Ishikawa (cell line): ENCODE measurements at regions not wholly inside any gene's neighbourhood (a gene's known extent, or its start where the extent isn't known, plus 50 kb on each side); places are given as distances from the start of the nearest gene placed in this dataset.

Source experiments
- CEBPB ChIP-seq: IDR thresholded peaks from 2 replicates; pipeline ENCODE4 v1.6.1; 2012
- CREB1 ChIP-seq: IDR thresholded peaks from 2 replicates; pipeline ENCODE4 v1.6.1; 2012; ENCODE audit warnings: low read depth
- EGR1 ChIP-seq: IDR thresholded peaks from 2 replicates; pipeline ENCODE4 v1.6.1; 2012
- EP300 ChIP-seq: IDR thresholded peaks from 2 replicates; pipeline ENCODE4 v1.6.1; 2012; ENCODE audit warnings: borderline replicate concordance
- FOXM1 ChIP-seq: IDR thresholded peaks from 2 replicates; pipeline ENCODE4 v1.6.1; 2012; ENCODE audit warnings: low read depth, borderline replicate concordance
- NFIC ChIP-seq: IDR thresholded peaks from 2 replicates; pipeline ENCODE4 v1.6.1; 2012
- RAD21 ChIP-seq: IDR thresholded peaks from 2 replicates; pipeline ENCODE4 v1.6.1; 2012; ENCODE audit warnings: low read depth
- TAF1 ChIP-seq: IDR thresholded peaks from 2 replicates; pipeline ENCODE4 v1.6.1; 2012; ENCODE audit warnings: low read depth, mild to moderate bottlenecking
- TCF12 ChIP-seq: IDR thresholded peaks from 2 replicates; pipeline ENCODE4 v1.6.1; 2012; ENCODE audit warnings: low read depth
- TEAD4 ChIP-seq: IDR thresholded peaks from 2 replicates; pipeline ENCODE4 v1.6.1; 2012
- YY1 ChIP-seq: IDR thresholded peaks from 2 replicates; pipeline ENCODE4 v1.6.1; 2012; ENCODE audit warnings: low read depth
- ZBTB7A ChIP-seq: IDR thresholded peaks from 2 replicates; pipeline ENCODE4 v1.6.1; 2012; ENCODE audit warnings: low read depth
- TF ChIP-seq, protein P1 (sequence below): IDR thresholded peaks from 2 replicates; pipeline ENCODE4 v1.6.1; 2012
- TF ChIP-seq, protein P2 (sequence below): IDR thresholded peaks from 2 replicates; pipeline ENCODE4 v1.6.1; 2012; ENCODE audit warnings: low read depth, mild to moderate bottlenecking
- TF ChIP-seq, protein P3 (sequence below): IDR thresholded peaks from 2 replicates; pipeline ENCODE4 v1.6.1; 2012

DNA sequence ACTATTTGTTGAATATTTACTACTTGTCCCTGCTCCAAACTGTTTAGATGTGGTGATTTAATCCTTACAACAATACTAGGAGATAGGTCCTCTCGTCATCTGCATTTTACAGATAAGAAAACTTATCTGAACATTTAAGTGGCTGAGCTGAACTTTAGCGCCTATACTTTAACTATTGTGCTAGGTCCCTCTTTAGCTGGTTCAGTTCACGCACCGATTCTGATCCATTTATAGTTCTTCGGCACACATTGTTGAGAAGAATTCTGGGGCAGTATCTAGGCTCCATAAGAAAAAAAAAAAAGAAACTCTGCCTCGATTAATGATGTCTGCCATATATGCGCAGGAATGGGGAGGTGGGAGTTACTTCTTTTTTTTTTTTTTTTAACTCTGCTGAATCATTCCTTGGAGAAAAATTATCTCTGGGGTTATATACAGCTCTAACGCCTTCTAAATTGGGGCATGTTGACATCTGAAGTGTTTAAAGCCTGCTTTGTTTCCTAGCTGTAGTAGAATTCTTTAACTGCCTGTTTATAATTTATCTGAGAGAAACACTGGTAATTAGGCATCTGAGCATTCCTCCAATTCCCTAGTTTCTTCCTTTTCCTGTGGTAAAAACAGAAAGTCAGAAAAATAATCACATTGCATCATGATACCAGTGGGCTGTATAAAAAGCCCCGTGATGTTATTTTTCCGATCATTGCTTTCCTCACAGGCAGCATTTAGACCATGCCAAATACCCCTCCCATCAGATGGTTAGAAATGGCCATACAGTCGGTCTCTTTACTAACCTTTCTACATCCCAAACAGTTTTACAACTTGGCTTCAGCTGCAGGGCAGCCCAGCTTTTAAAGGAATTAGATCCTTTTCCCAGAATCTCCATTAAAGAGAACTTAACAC is 98.5 kb upstream of the KDM7A start:
- TF ChIP-seq EGR1 (no peak), TEAD4 (no peak), NFIC (no peak), TAF1 (no peak), RAD21 (no peak), TCF12 (no peak), CEBPB (no peak), ZBTB7A (no peak), EP300 (no peak), CREB1 (no peak), FOXM1 (no peak), YY1 (no peak)
- TF ChIP-seq, protein P1, sequence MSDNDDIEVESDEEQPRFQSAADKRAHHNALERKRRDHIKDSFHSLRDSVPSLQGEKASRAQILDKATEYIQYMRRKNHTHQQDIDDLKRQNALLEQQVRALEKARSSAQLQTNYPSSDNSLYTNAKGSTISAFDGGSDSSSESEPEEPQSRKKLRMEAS = no peak
- TF ChIP-seq, protein P2, sequence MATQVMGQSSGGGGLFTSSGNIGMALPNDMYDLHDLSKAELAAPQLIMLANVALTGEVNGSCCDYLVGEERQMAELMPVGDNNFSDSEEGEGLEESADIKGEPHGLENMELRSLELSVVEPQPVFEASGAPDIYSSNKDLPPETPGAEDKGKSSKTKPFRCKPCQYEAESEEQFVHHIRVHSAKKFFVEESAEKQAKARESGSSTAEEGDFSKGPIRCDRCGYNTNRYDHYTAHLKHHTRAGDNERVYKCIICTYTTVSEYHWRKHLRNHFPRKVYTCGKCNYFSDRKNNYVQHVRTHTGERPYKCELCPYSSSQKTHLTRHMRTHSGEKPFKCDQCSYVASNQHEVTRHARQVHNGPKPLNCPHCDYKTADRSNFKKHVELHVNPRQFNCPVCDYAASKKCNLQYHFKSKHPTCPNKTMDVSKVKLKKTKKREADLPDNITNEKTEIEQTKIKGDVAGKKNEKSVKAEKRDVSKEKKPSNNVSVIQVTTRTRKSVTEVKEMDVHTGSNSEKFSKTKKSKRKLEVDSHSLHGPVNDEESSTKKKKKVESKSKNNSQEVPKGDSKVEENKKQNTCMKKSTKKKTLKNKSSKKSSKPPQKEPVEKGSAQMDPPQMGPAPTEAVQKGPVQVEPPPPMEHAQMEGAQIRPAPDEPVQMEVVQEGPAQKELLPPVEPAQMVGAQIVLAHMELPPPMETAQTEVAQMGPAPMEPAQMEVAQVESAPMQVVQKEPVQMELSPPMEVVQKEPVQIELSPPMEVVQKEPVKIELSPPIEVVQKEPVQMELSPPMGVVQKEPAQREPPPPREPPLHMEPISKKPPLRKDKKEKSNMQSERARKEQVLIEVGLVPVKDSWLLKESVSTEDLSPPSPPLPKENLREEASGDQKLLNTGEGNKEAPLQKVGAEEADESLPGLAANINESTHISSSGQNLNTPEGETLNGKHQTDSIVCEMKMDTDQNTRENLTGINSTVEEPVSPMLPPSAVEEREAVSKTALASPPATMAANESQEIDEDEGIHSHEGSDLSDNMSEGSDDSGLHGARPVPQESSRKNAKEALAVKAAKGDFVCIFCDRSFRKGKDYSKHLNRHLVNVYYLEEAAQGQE = no peak
- TF ChIP-seq, protein P3, sequence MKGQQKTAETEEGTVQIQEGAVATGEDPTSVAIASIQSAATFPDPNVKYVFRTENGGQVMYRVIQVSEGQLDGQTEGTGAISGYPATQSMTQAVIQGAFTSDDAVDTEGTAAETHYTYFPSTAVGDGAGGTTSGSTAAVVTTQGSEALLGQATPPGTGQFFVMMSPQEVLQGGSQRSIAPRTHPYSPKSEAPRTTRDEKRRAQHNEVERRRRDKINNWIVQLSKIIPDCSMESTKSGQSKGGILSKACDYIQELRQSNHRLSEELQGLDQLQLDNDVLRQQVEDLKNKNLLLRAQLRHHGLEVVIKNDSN = no peak

- TF ChIP-seq, protein P2 = no peak
- no peak for TF ChIP-seq EP300
- TF ChIP-seq, protein P1 = no peak
- no peak for TF ChIP-seq EGR1
- TF ChIP-seq CREB1 = no peak
- TF ChIP-seq YY1 = no peak
- no peak for TF ChIP-seq ZBTB7A
- no peak for TF ChIP-seq TEAD4
Observed at GRCh38 chr7:140273417-140273816, 96.6 kb upstream of the KDM7A start.

- TF ChIP-seq TEAD4 (no peak), NFIC (no peak), CEBPB (no peak), CREB1 (no peak), TAF1 (no peak), RAD21 (no peak), ZBTB7A (no peak), FOXM1 (no peak), YY1 (no peak), EGR1 (no peak), EP300 (no peak), TCF12 (no peak)
- TF ChIP-seq, protein P1 = no peak
- TF ChIP-seq, protein P3 = no peak
Observed at GRCh38 chr7:140269004-140269638, 92.3 kb upstream of the KDM7A start.

DNA sequence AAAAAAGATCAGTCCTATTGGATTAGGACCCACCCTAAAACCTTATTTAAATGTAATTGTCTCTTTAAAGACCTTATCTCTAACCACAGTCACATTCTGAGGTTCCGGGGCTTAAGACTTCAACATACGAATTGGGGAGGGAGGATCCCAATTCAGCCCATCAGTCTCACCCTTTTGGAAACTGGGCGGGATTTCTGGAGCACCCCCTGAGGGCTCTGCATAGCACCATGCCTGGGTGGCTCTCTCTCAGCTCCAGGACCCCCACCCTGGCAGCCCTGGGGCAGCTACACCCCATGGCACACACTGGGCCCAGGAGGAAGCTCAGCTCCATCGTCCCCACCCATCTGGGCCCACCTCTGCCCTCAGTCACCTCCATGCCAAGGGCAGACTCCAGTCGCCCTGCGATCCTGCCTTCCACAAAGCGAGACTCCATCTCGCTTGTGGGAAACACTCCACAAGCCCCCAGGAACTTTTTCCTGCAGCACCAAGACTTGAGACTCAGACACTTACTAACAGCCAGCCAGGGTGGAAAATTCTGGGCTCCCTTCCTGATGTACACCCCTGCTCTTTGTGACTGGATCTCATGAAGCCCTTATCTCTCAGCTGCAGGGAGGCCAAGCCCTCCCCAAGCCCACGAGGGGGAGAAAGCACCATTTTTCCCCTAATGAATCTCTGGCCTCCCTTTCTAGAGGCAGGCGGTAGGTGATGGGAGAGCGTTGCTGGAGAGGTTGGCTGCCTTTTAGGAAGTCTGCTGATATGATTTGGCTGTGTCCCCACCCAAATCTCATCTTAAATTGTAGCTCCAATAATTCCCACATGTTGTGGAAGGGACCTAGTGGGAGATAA is 90.8 kb upstream of the KDM7A start:
- TF ChIP-seq NFIC (no peak), FOXM1 (no peak)
- TF ChIP-seq, protein P3 = no peak
